Right lobe of liver (tissue), 4 donors: ENCODE measurements at regions not wholly inside any gene's neighbourhood (a gene's known extent, or its start where the extent isn't known, plus 50 kb on each side); places are given as distances from the start of the nearest gene placed in this dataset.

Experiments
- POLR2A ChIP-seq: fragments of 450-650 bp; IDR thresholded peaks from one replicate; pipeline ENCODE4 v1.6.1; 2017; ENCODE audit warnings: antibody characterized with exemption, mild to moderate bottlenecking
- TF ChIP-seq, protein P1 (sequence below), 4 donors: fragments of 200-600 bp in 3 of 4; fragments of 450-650 bp in 1 of 4; IDR thresholded peaks; one replicate each; pipeline versions ENCODE4 v1.5.1 to v1.8.0; 2016 to 2022; ENCODE audit warnings: antibody characterized with exemption in 4 of 4, mild to moderate bottlenecking in 2 of 4
- donor health status: DM: no; HTN: no; CAD: no.
- donor health status: DM: no; HTN: no; CAD: no.
- donor health status: DM: no; HTN: yes; CAD: no.

DNA sequence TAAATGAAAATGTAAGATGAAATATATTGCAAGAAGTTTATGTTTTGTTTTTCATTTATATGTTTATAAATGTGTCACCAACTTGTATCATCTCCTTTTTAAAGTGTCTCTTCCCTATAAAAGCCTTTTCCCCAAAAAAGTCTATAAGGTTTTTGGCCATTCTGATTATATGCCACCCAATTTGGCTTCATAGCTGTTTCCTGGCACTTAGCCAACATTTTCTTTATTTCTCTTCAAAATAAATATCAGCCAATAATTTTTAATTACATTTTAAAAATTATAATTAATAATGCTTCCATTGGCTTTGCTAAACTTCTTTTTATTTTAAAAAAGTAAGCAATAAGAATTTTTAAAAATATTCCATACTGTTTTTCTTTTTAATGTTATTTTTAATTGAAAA lies 171.8 kb downstream of the RASSF9 start:
- TF ChIP-seq, protein P1, sequence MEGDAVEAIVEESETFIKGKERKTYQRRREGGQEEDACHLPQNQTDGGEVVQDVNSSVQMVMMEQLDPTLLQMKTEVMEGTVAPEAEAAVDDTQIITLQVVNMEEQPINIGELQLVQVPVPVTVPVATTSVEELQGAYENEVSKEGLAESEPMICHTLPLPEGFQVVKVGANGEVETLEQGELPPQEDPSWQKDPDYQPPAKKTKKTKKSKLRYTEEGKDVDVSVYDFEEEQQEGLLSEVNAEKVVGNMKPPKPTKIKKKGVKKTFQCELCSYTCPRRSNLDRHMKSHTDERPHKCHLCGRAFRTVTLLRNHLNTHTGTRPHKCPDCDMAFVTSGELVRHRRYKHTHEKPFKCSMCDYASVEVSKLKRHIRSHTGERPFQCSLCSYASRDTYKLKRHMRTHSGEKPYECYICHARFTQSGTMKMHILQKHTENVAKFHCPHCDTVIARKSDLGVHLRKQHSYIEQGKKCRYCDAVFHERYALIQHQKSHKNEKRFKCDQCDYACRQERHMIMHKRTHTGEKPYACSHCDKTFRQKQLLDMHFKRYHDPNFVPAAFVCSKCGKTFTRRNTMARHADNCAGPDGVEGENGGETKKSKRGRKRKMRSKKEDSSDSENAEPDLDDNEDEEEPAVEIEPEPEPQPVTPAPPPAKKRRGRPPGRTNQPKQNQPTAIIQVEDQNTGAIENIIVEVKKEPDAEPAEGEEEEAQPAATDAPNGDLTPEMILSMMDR (IDR thresholded peaks at IDR 0.05): no peak
- TF ChIP-seq POLR2A: no peak
